OCI-LY3 (cell line): ENCODE measurements at regions not wholly inside any gene's neighbourhood (a gene's known extent, or its start where the extent isn't known, plus 50 kb on each side); places are given as distances from the start of the nearest gene placed in this dataset.

Source experiments
- H2AFZ ChIP-seq: fragments of 200-600, 300-600 bp; shearing (Covaris generic); 2 replicates; pipeline ENCODE4 v1.6.0; 2014; ENCODE audit warnings: antibody characterized with exemption, low read depth, low read length
- H3K27ac ChIP-seq: fragments of 200-600, 300-600 bp; sonication (generic); 2 replicates; pipeline ENCODE4 v1.5.1; 2014; ENCODE audit warnings: mild to moderate bottlenecking, low read length, moderate library complexity, mixed read lengths
- H3K27me3 ChIP-seq: fragments of 200-600, 300-600 bp; sonication (generic); 2 replicates; pipeline ENCODE4 v1.6.1; 2014; ENCODE audit warnings: low read depth, low read length, mixed read lengths
- H3K36me3 ChIP-seq: fragments of 200-600, 300-600 bp; sonication (generic); replicated peaks from 2 replicates; pipeline ENCODE3; 2014; ENCODE audit warnings: low read depth, low read length, mixed read lengths
- H3K4me1 ChIP-seq: fragments of 300-600, 200-600 bp; sonication (generic); 2 replicates; pipeline ENCODE4 v1.6.1; 2014; ENCODE audit warnings: low read length, mixed read lengths
- H3K4me2 ChIP-seq: fragments of 200-600, 300-600 bp; sonication (generic); 2 replicates; pipeline ENCODE4 v1.6.1; 2014; ENCODE audit warnings: low read length, mixed read lengths
- H3K4me3 ChIP-seq: fragments of 300-600, 200-600 bp; sonication (generic); 2 replicates; pipeline ENCODE4 v1.5.1; 2014; ENCODE audit warnings: antibody characterized with exemption, mild to moderate bottlenecking, low read length, moderate library complexity
- H3K79me2 ChIP-seq: fragments of 300-600, 200-600 bp; shearing (Covaris generic); 2 replicates; pipeline ENCODE4 v1.6.1; 2014; ENCODE audit warnings: mild to moderate bottlenecking, low read length, mixed read lengths
- H3K9ac ChIP-seq: fragments of 300-600, 200-600 bp; shearing (Covaris generic); 2 replicates; pipeline ENCODE4 v1.6.0; 2014; ENCODE audit warnings: mild to moderate bottlenecking, low read length, moderate library complexity
- H3K9me3 ChIP-seq: fragments of 200-600, 300-600 bp; shearing (Covaris generic); 2 replicates; pipeline ENCODE4 v1.6.1; 2014; ENCODE audit warnings: low read length, mixed read lengths; ENCODE audit not compliant: insufficient read depth
- H4K20me1 ChIP-seq: fragments of 200-600, 300-600 bp; sonication (generic); 2 replicates; pipeline ENCODE4 v1.6.1; 2016; ENCODE audit warnings: low read length, mixed read lengths; ENCODE audit not compliant: insufficient read depth
- EZH2phosphoT487 ChIP-seq: fragments of 200-600 bp; shearing (Covaris generic); IDR thresholded peaks from 2 replicates; pipeline ENCODE4 v1.6.1; 2018; ENCODE audit warnings: antibody characterized with exemption, mixed run types, low read depth
- TF ChIP-seq, protein P1 (sequence below): fragments of 200-600, 300-600 bp; sonication (generic); IDR thresholded peaks from 2 replicates; pipeline ENCODE4 v1.5.1; 2014; ENCODE audit warnings: antibody characterized with exemption, low read length, low read depth

DNA sequence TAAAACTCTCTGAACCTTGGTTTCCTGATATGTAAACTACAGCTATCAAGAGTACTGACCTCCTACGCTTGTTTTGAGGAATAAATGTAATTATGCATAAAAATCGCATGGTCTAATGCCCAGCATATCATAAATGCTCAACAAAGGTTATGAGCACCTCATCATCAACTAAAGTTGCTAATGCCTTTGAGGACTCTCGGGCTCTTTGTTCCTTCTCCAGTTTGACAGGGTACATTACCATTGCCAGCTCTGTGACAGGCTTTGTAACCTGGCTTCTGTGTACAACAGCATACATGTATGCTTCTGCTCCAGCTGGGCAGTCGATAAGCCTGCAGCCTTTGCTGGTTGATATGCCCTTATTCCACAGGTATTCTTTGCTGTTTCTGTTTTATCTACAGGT, 95.2 kb downstream of the C9orf152 start:
- Histone ChIP-seq H3K79me2 (peaks cover 54% of the 10 kb centered on the region), H3K4me3 (no peak overlapping the region), H3K4me1 (peaks cover 32% of the 10 kb centered on the region), H4K20me1 (peaks cover 45% of the 10 kb centered on the region), H2AFZ (no peak overlapping the region), H3K27ac (no peak overlapping the region), H3K9me3 (no peaks in the 10 kb centered on the region), H3K9ac (no peak overlapping the region), H3K4me2 (no peak overlapping the region), H3K27me3 (no peaks in the 10 kb centered on the region), H3K36me3 (peaks cover 6% of the 10 kb centered on the region)
- TF ChIP-seq, protein P1, sequence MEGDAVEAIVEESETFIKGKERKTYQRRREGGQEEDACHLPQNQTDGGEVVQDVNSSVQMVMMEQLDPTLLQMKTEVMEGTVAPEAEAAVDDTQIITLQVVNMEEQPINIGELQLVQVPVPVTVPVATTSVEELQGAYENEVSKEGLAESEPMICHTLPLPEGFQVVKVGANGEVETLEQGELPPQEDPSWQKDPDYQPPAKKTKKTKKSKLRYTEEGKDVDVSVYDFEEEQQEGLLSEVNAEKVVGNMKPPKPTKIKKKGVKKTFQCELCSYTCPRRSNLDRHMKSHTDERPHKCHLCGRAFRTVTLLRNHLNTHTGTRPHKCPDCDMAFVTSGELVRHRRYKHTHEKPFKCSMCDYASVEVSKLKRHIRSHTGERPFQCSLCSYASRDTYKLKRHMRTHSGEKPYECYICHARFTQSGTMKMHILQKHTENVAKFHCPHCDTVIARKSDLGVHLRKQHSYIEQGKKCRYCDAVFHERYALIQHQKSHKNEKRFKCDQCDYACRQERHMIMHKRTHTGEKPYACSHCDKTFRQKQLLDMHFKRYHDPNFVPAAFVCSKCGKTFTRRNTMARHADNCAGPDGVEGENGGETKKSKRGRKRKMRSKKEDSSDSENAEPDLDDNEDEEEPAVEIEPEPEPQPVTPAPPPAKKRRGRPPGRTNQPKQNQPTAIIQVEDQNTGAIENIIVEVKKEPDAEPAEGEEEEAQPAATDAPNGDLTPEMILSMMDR, result no peak
- TF ChIP-seq EZH2phosphoT487, result no peak

DNA sequence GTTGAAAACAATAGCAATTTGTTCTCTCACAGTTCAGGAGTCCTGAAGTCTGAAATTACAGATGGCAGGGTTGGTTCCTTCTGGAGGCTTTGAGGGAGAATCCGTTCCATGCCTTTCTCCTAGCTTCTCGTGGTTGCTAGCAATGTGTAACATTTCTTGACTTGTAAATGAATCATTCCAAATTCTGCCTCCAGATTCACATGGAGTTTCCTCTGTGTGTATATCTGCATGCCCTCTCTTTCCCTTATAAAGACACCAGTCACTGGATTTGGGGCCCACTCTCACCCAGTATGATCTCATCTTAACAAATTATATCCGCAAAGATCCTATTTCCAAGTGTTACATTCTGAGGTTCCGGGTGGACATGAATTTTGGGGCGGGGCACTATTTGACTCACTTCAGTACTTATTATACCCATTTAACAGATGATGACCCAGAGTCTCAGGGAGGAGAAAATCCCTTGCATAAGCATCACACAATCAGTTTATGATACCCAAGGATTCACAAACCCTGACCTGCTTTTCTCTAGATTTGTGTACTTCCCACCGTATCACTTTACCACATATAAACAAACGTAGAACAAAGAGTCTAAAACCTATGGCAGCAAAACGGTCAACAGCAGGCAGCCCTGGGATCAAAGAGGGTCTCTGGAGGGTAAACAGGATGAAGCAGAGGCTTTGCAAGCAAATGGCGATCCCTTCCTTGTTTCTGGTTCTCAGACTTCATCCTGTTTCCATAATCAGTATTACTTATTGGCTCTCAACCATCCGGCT, 93.7 kb downstream of the C9orf152 start:
- no peak for TF ChIP-seq EZH2phosphoT487
- TF ChIP-seq, protein P1, result no peak
- no peak overlapping the region for H3K4me2 ChIP-seq
- no peak overlapping the region for H3K9ac ChIP-seq
- peaks cover 6% of the 10 kb centered on the region for H3K36me3 ChIP-seq
- no peak overlapping the region for H3K27ac ChIP-seq
- H3K27me3 ChIP-seq, result no peaks in the 10 kb centered on the region
- no peak overlapping the region for H3K4me3 ChIP-seq
- peaks cover 38% of the 10 kb centered on the region for H3K4me1 ChIP-seq
- H3K9me3 ChIP-seq, result no peaks in the 10 kb centered on the region
- peaks cover 46% of the 10 kb centered on the region for H4K20me1 ChIP-seq
- H3K79me2 ChIP-seq, result peaks cover 50% of the 10 kb centered on the region
- no peak overlapping the region for H2AFZ ChIP-seq

DNA sequence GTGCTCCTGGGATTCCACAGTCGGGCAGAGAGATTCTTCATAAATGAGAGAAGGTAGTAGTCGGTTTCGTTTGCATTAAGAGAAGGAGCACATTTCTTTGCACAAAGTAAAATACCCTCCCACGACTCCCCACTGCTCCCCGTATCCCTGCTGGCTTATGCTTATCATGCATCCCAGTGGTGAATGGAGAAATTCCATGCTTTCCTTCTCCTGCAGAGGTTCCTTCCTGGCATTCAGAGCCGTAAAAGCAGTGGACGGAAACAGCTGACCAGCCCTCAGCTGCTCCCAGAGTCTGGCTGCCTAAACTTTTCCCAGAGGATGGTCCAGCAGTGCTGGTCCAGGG, 93.1 kb downstream of the C9orf152 start:
- H4K20me1 ChIP-seq, result peaks cover 47% of the 10 kb centered on the region
- H3K9ac ChIP-seq, result no peak overlapping the region
- H3K4me3 ChIP-seq, result no peak overlapping the region
- H3K27me3 ChIP-seq, result no peaks in the 10 kb centered on the region
- H3K79me2 ChIP-seq, result peaks cover 52% of the 10 kb centered on the region
- H3K27ac ChIP-seq, result no peak overlapping the region
- H3K4me2 ChIP-seq, result no peak overlapping the region
- TF ChIP-seq, protein P1, result no peak
- no peak for TF ChIP-seq EZH2phosphoT487
- no peaks in the 10 kb centered on the region for H3K9me3 ChIP-seq
- H3K36me3 ChIP-seq, result peaks cover 6% of the 10 kb centered on the region
- peaks cover 33% of the 10 kb centered on the region for H3K4me1 ChIP-seq
- H2AFZ ChIP-seq, result no peak overlapping the region

DNA sequence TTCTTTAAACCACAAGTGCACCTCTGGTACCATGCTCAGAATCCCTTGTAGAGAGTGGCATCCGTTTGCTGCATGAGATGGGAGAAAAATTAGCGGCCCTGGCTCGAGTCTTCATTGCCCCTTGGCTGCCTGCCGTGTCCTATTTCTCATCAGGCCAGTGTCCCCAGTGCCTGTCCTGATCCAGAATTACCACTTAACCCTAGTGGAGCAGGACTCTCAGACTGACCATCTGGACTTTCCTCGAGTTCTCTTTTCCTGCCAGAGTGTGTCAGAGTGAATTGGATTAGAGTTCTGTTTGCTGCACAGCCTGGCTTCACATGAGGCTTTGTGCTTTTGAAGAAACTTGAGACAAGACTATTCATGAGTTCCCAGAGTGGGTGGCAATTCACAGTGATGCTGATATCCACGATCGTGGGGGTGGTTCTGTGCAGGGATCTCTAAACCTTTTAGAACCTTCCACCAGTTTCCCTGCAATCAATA, 92.6 kb downstream of the C9orf152 start:
- Histone ChIP-seq H3K9ac (no peak overlapping the region), H3K36me3 (peaks cover 6% of the 10 kb centered on the region), H3K9me3 (no peaks in the 10 kb centered on the region), H3K79me2 (peaks cover 57% of the 10 kb centered on the region), H3K27ac (no peak overlapping the region), H2AFZ (no peak overlapping the region), H3K4me1 (peaks cover 27% of the 10 kb centered on the region), H3K4me2 (no peak overlapping the region), H3K4me3 (no peak overlapping the region), H4K20me1 (peaks cover 49% of the 10 kb centered on the region), H3K27me3 (no peaks in the 10 kb centered on the region)
- TF ChIP-seq, protein P1, result no peak
- no peak for TF ChIP-seq EZH2phosphoT487
